NB4 (cell line): ENCODE measurements at regions not wholly inside any gene's neighbourhood (a gene's known extent, or its start where the extent isn't known, plus 50 kb on each side); places are given as distances from the start of the nearest gene placed in this dataset.

Experiments
- DNase-seq: peaks from one replicate; pipeline ENCODE4 v3.0.0; 2010; ENCODE audit warnings: low read depth
- H3K4me3 ChIP-seq: one replicate; pipeline ENCODE4 v1.5.1; 2011; ENCODE audit warnings: mild to moderate bottlenecking, low read depth, low read length, moderate library complexity
- CTCF ChIP-seq: IDR thresholded peaks from one replicate; pipeline ENCODE4 v1.5.1; 2012; ENCODE audit warnings: low read depth, low read length
- MAX ChIP-seq: IDR thresholded peaks from 2 replicates; pipeline ENCODE4 v1.6.1; 2011; ENCODE audit warnings: low read depth, low read length
- MYC ChIP-seq: IDR thresholded peaks from 2 replicates; pipeline ENCODE4 v1.6.1; 2011; ENCODE audit warnings: low read depth, low read length
- POLR2A ChIP-seq: IDR thresholded peaks from 2 replicates; pipeline ENCODE4 v1.6.1; 2011; ENCODE audit warnings: mild to moderate bottlenecking; ENCODE audit not compliant: insufficient read length; ENCODE audit errors: extremely low read depth

GRCh38 chr9:82570226-82570625 lies 492.7 kb downstream of the RASEF start:
- TF ChIP-seq MYC, result no peak
- no peak for DNase-seq
- H3K4me3 ChIP-seq, result no peak overlapping the region

- H3K4me3 ChIP-seq, result no peak overlapping the region
- TF ChIP-seq CTCF, result no peak
- no peak for TF ChIP-seq POLR2A
- no peak for DNase-seq
Observed at GRCh38 chr9:82571540-82571939, 491.4 kb downstream of the RASEF start.

- TF ChIP-seq CTCF (no peak), MYC (no peak), MAX (no peak), POLR2A (no peak)
- no peak overlapping the region for H3K4me3 ChIP-seq
- no peak for DNase-seq
Observed at GRCh38 chr9:82572146-82572545, 490.8 kb downstream of the RASEF start.

- no peak for DNase-seq
- no peak for TF ChIP-seq POLR2A
- TF ChIP-seq MYC, result no peak
Observed at GRCh38 chr9:82574911-82575310, 488.0 kb downstream of the RASEF start.

GRCh38 chr9:82580921-82581320 lies 482.0 kb downstream of the RASEF start:
- no peak for DNase-seq
- no peak overlapping the region for H3K4me3 ChIP-seq
- TF ChIP-seq POLR2A (no peak), MAX (no peak), CTCF (no peak), MYC (no peak)

More at GRCh38 chr9:82574911-82575310, 488.0 kb downstream of the RASEF start:
- H3K4me3 ChIP-seq, result no peak overlapping the region

- TF ChIP-seq CTCF (no peak), MYC (no peak), POLR2A (no peak), MAX (no peak)
- H3K4me3 ChIP-seq, result no peak overlapping the region
- DNase-seq, result no peak
Observed at GRCh38 chr9:82581516-82581915, 481.4 kb downstream of the RASEF start.

- TF ChIP-seq CTCF (no peak), MYC (no peak), MAX (no peak), POLR2A (no peak)
- H3K4me3 ChIP-seq, result no peak overlapping the region
- no peak for DNase-seq
Observed at GRCh38 chr9:82581935-82582334, 481.0 kb downstream of the RASEF start.
